ENCODE measurements at regions not wholly inside any gene's neighbourhood (a gene's known extent, or its start where the extent isn't known, plus 50 kb on each side); places are given as distances from the start of the nearest gene placed in this dataset.

- Histone ChIP-seq H3K9me3 (replicated peaks; ENCODE audit: control insufficient read depth, insufficient read depth, low read depth, low read length) (no peaks in the 10 kb centered on the region; the same call in 1 of the 2 replicates), H3K27me3 (ENCODE audit: control insufficient read depth in 2 of 2, insufficient read depth in 2 of 2, low read length in 2 of 2) (no peaks in the 10 kb centered on the region), H2AFZ (ENCODE audit: low read depth, low read length) (no peak overlapping the region), H3K36me3 (ENCODE audit: control insufficient read depth, insufficient read depth, low read length) (no peaks in the 10 kb centered on the region), H3K9ac (ENCODE audit: insufficient read depth in 1 of 2, low read depth in 2 of 2, low read length in 2 of 2) (no peak overlapping the region), H3K79me2 (ENCODE audit: control insufficient read depth, insufficient read depth, low read length) (no peaks in the 10 kb centered on the region), H3K4me1 (replicated peaks in 1 of 2; ENCODE audit: control insufficient read depth in 2 of 2, insufficient read depth in 2 of 2, low read length in 2 of 2) (no peaks in the 10 kb centered on the region), H3K9me1 (ENCODE audit: control insufficient read depth, insufficient read depth, low read length) (no peaks in the 10 kb centered on the region), H3K4me2 (ENCODE audit: insufficient read depth, low read length) (no peak overlapping the region), H3K4me3 (no peak overlapping the region), H3K27ac (ENCODE audit: extremely low read depth, low read depth, low read length) (no peak overlapping the region), H4K20me1 (replicated peaks; ENCODE audit: control insufficient read depth, insufficient read depth, low read length) (no peaks in the 10 kb centered on the region)
- 2% methylated on average over 4 of the region's 4 CpGs for WGBS (ENCODE audit: insufficient coverage, low coverage, missing lambda C conversion rate)
- CTCF ChIA-PET (ENCODE audit: low intra/inter-chr PET ratio): no interaction called here
- DNase-seq (ENCODE audit: extremely low read depth in 1 of 4, low spot score in 3 of 4) (no peak), ATAC-seq (no peak), FAIRE-seq (no peak)
- POLR2A ChIA-PET: no interaction called here
- intact Hi-C loops (cut with micrococcal nuclease): no loop called here
- in situ Hi-C loops (cut with MboI): no loop called here
- BruUV-seq (replicated peaks): no TSS peak
- TF ChIP-seq HMBOX1 (IDR thresholded peaks at IDR 0.05): no peak
- TF ChIP-seq FOXO4 (CRISPR knock-in tag; IDR thresholded peaks at IDR 0.05): no peak
- no peak for TF ChIP-seq ZNF57 (CRISPR knock-in tag; IDR thresholded peaks at IDR 0.05)
- TF ChIP-seq NELFE (IDR thresholded peaks at IDR 0.05; ENCODE audit: insufficient read depth, insufficient read length): no peak
Observed at GRCh38 chr3:22608093-22608492, 595.0 kb upstream of the UBE2E2 start.

GRCh38 chr3:22608721-22609120, 594.4 kb upstream of the UBE2E2 start:
- Histone ChIP-seq H3K4me1 (replicated peaks in 1 of 2; ENCODE audit: control insufficient read depth in 2 of 2, insufficient read depth in 2 of 2, low read length in 2 of 2) (no peaks in the 10 kb centered on the region), H3K9me1 (ENCODE audit: control insufficient read depth, insufficient read depth, low read length) (no peaks in the 10 kb centered on the region), H3K79me2 (ENCODE audit: control insufficient read depth, insufficient read depth, low read length) (no peaks in the 10 kb centered on the region), H3K9me3 (replicated peaks; ENCODE audit: control insufficient read depth, insufficient read depth, low read depth, low read length) (no peaks in the 10 kb centered on the region; the same call in 1 of the 2 replicates), H3K36me3 (ENCODE audit: control insufficient read depth, insufficient read depth, low read length) (no peaks in the 10 kb centered on the region), H3K4me2 (ENCODE audit: insufficient read depth, low read length) (no peak overlapping the region), H3K27ac (ENCODE audit: extremely low read depth, low read depth, low read length) (no peak overlapping the region), H2AFZ (ENCODE audit: low read depth, low read length) (no peak overlapping the region), H3K4me3 (no peak overlapping the region), H3K9ac (ENCODE audit: insufficient read depth in 1 of 2, low read depth in 2 of 2, low read length in 2 of 2) (no peak overlapping the region), H3K27me3 (ENCODE audit: control insufficient read depth in 2 of 2, insufficient read depth in 2 of 2, low read length in 2 of 2) (no peaks in the 10 kb centered on the region), H4K20me1 (replicated peaks; ENCODE audit: control insufficient read depth, insufficient read depth, low read length) (no peaks in the 10 kb centered on the region)
- FAIRE-seq: no peak
- CTCF ChIA-PET (ENCODE audit: low intra/inter-chr PET ratio): no interaction called here
- intact Hi-C loops (cut with micrococcal nuclease) (no loop called here), in situ Hi-C loops (cut with MboI) (no loop called here)
- no peak for DNase-seq (ENCODE audit: extremely low read depth in 1 of 4, low spot score in 3 of 4)
- WGBS (ENCODE audit: insufficient coverage, low coverage, missing lambda C conversion rate): 3% methylated on average over 2 of the region's 2 CpGs
- POLR2A ChIA-PET: no interaction called here
- no peak for ATAC-seq
- no TSS peak for BruUV-seq (replicated peaks)
- no peak for TF ChIP-seq HDAC1 (IDR thresholded peaks at IDR 0.05)
- TF ChIP-seq ZC3H8 (IDR thresholded peaks at IDR 0.05): no peak
- TF ChIP-seq STAG1 (CRISPR knock-in tag; IDR thresholded peaks at IDR 0.05; ENCODE audit: borderline replicate concordance): no peak
